HepG2 (cell line): ENCODE measurements at regions not wholly inside any gene's neighbourhood (a gene's known extent, or its start where the extent isn't known, plus 50 kb on each side); places are given as distances from the start of the nearest gene placed in this dataset.

ENCODE experiments used
- CHD2 ChIP-seq: IDR thresholded peaks from 2 replicates; pipeline ENCODE4 v1.6.1; 2011; ENCODE audit warnings: low read depth, low read length, improper control_type of control experiment
- ELF1 ChIP-seq: sonication (generic); formaldehyde crosslinking; IDR thresholded peaks from 2 replicates; pipeline ENCODE4 v1.4.0; 2020; ENCODE audit warnings: missing genetic modification reagents
- GTF2F1 ChIP-seq: fragments of 150-350 bp; IDR thresholded peaks from 2 replicates; pipeline ENCODE4 v1.6.1; 2014; ENCODE audit warnings: low read length
- IRF2 ChIP-seq: IDR thresholded peaks from 2 replicates; pipeline ENCODE4 v1.6.1; 2018; ENCODE audit warnings: missing genetic modification reagents, missing compliant biosample characterization
- JUN ChIP-seq: sonication (generic); formaldehyde crosslinking; IDR thresholded peaks from 2 replicates; pipeline ENCODE4 v1.4.0; 2020; ENCODE audit warnings: mild to moderate bottlenecking, missing genetic modification reagents
- MAFF ChIP-seq: IDR thresholded peaks from 2 replicates; pipeline ENCODE4 v1.6.1; 2011; ENCODE audit warnings: low read depth, low read length, improper control_type of control experiment
- MLLT10 ChIP-seq: sonication (generic); formaldehyde crosslinking; IDR thresholded peaks from 2 replicates; pipeline ENCODE4 v1.4.0; 2020; ENCODE audit warnings: missing genetic modification reagents
- SP1 ChIP-seq, 2 experiments: fragments of 450-650 bp in 1 of 2; sonication (generic) in 1 of 2; formaldehyde crosslinking in 1 of 2; IDR thresholded peaks; 2 replicates each; pipeline versions ENCODE4 v1.4.0 to v1.6.1; 2016 to 2020; ENCODE audit warnings: missing genetic modification reagents in 1 of 2
- ZNF274 ChIP-seq: sonication (generic); formaldehyde crosslinking; IDR thresholded peaks from 2 replicates; pipeline ENCODE4 v1.5.1; 2020; ENCODE audit warnings: mild to moderate bottlenecking, missing genetic modification reagents
- ZNF746 ChIP-seq: sonication (generic); formaldehyde crosslinking; IDR thresholded peaks from 2 replicates; pipeline ENCODE4 v1.8.0; 2022; ENCODE audit warnings: mild to moderate bottlenecking, missing genetic modification reagents
- ZNF772 ChIP-seq: sonication (generic); formaldehyde crosslinking; IDR thresholded peaks from 2 replicates; pipeline ENCODE4 v1.5.0; 2020; ENCODE audit warnings: mild to moderate bottlenecking, missing genetic modification reagents

DNA sequence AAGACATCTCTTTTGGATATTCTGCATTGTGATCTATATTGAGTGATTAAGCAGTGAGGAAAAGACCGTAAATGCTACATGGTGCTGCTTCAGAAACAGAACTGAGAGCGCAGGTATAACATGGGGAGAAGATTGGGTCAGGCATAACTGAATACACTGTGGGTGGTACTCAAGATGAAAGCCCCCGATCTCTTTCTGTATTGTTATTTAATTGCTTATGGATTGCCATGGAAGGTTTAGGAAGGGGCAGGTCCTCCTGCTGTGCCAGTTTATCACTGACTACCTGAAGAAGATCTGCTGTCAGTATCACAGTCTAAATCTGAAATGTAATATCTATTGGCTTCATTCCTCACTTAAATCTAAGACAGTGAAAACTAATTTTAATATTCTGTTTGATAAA is 1568.7 kb upstream of the CELF4 start:
- no peak for TF ChIP-seq ELF1 (CRISPR knock-in tag)
- no peak for TF ChIP-seq JUN (CRISPR knock-in tag)
- TF ChIP-seq IRF2 (CRISPR knock-in tag) = no peak
- no peak for TF ChIP-seq CHD2
- TF ChIP-seq GTF2F1 = no peak
- TF ChIP-seq MLLT10 (CRISPR knock-in tag) = no peak
- no peak for TF ChIP-seq ZNF274 (CRISPR knock-in tag)
- no peak for TF ChIP-seq ZNF772 (CRISPR knock-in tag)
- no peak for TF ChIP-seq ZNF746 (CRISPR knock-in tag)
- no peak for TF ChIP-seq MAFF
- no peak for TF ChIP-seq SP1 (IDR thresholded peaks at IDR 0.05)
- no peak for TF ChIP-seq SP1 (CRISPR knock-in tag; IDR thresholded peaks at IDR 0.05)
